ENCODE measurements at regions not wholly inside any gene's neighbourhood (a gene's known extent, or its start where the extent isn't known, plus 50 kb on each side); places are given as distances from the start of the nearest gene placed in this dataset.

- DNase-seq = no peak
Observed at GRCh38 chr18:24629921-24630320, 169.5 kb downstream of the HRH4 start.

GRCh38 chr18:24630346-24630880 lies 170.0 kb downstream of the HRH4 start:
- no peak for DNase-seq

- peak; percentile 36 for DNase-seq
Observed at GRCh38 chr18:24631243-24632025, 171.0 kb downstream of the HRH4 start.

GRCh38 chr18:24632158-24632988 lies 171.9 kb downstream of the HRH4 start:
- no peak for DNase-seq

GRCh38 chr18:24633121-24633520 lies 172.7 kb downstream of the HRH4 start:
- DNase-seq = no peak

DNA sequence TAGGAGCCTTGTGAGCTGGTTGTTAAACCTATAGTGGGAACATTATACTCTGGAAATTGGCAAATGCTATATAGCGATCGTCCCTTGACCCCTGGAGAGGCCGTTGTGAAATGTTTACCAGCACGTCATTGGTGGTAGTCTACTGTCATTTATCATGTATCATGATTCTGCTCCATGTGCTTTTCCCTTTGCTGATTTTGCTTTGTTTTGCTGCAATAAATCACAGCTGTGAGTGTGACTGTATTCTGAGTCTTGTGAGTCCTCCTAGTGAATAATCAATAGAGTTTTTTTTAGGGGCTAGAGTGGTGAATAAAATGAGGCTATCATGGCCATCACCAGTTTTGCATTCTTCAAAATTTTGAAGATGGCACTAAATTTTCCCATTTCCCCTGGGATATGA lies 189.1 kb downstream of the HRH4 start:
- DNase-seq = no peak

- no peak for DNase-seq
Observed at GRCh38 chr18:24651434-24651833, 191.0 kb downstream of the HRH4 start.

GRCh38 chr18:24656050-24656449 lies 195.6 kb downstream of the HRH4 start:
- no peak for DNase-seq

GRCh38 chr18:24656551-24657443 lies 196.4 kb downstream of the HRH4 start:
- DNase-seq = no peak

DNA sequence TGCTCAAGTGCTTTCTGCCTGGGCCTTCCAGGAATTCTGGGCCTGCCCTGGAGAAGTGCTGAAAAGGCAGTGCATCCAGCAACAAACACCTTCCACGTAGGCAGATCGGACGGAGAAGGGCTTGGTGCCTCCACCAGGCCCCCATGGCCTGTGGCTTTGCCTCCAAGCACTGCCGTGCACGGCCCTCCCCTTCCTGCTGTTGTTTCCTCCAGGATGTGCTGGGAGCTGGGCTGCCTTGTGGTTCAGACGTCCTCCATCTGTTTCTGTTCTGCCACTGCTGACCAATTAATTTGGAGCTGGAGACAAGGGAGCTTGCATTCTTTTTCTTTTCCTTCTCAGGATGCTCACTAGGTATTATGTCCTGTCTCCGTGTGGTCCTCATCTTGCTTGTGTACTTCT lies 197.0 kb downstream of the HRH4 start:
- DNase-seq = no peak

GRCh38 chr18:24658302-24658701 lies 197.9 kb downstream of the HRH4 start:
- no peak for DNase-seq

- peak; percentile 35 for DNase-seq
Observed at GRCh38 chr18:24659827-24660720, 199.6 kb downstream of the HRH4 start.

GRCh38 chr18:24660956-24661355 lies 200.5 kb downstream of the HRH4 start:
- DNase-seq = peak; percentile 36

DNA sequence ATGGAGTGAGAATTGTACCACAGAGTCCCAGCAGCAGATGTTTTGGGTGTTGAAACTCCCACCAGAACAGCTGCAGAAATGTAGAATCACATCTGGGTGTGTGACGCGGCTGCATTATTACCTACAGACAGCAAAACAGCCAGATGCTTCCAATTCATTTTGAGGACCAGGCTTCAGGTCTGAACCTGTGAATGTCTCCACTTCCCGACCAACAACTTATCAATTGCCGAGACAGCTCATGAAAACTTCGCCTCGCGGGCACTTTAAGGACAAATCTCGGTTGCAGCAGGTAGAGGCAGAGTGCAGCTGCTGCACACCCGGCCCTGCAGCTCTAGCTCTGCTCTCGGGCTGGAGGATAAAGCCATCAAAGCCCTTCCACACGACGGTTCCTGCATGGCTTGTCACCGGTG lies 202.0 kb downstream of the HRH4 start:
- DNase-seq = no peak

DNA sequence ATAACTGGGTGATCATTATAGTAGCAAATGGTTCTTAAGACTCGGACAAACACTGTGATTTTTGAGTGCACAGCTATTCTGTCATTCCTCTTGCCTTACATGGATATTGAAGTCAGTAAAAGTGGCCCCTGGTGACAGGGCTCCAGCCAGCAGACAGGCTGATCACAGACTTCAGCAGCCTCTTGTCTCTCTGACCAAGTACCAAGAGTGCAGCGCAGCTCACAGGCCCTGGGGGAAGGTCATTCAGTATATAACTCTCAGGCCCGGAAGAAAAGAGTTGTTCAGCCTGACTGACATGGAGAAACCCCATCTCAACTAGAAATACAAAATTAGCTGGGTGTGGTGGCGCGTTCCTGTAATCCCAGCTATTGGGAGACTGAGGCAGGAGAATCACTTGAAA lies 202.6 kb downstream of the HRH4 start:
- DNase-seq = no peak

DNA sequence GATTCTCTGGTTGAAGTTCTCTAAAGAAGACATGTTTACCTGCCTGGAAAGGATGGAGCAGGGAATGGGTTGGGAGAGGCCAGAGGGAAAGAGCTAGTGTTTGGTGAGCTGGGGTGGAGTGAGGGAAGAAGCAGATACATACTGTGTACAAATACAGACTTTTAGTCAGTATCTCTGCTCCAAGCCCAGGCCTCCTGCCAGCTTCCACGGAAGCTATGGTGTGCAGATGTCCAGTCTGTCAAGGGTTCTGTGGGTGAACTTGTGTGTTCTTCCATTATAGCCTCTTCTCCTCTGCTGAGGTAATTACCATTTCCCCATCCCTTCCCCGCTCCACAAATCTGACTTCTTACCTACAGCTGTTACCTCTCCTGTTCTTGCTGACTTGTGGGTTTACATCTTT lies 208.6 kb downstream of the HRH4 start:
- no peak for DNase-seq

- DNase-seq = no peak
Observed at GRCh38 chr18:24669502-24669901, 209.1 kb downstream of the HRH4 start.

- DNase-seq = peak; percentile 42
Observed at GRCh38 chr18:24672165-24672941, 211.9 kb downstream of the HRH4 start.

- no peak for DNase-seq
Observed at GRCh38 chr18:24674200-24674599, 213.8 kb downstream of the HRH4 start.

DNA sequence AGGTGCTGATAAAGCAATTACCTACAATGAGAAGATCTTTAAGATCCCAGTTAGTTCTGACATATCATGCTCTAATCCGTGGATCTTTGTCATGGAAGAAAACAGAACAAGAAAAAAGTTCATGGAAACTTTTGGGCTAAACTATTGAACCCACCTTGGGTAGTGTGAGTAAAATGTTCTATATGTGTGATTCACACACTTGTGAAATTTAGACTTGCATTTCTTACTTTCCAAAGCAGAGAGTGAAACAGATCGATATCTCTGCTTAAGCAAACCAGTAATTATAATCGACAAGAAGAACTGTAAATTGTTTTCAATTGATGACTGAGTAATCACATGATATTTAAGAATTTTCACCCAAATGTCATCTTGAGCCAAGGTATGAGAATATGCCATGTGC lies 214.2 kb downstream of the HRH4 start:
- no peak for DNase-seq

- no peak for DNase-seq
Observed at GRCh38 chr18:24677011-24677410, 216.6 kb downstream of the HRH4 start.
